ENCODE measurements at regions not wholly inside any gene's neighbourhood (a gene's known extent, or its start where the extent isn't known, plus 50 kb on each side); places are given as distances from the start of the nearest gene placed in this dataset.

DNA sequence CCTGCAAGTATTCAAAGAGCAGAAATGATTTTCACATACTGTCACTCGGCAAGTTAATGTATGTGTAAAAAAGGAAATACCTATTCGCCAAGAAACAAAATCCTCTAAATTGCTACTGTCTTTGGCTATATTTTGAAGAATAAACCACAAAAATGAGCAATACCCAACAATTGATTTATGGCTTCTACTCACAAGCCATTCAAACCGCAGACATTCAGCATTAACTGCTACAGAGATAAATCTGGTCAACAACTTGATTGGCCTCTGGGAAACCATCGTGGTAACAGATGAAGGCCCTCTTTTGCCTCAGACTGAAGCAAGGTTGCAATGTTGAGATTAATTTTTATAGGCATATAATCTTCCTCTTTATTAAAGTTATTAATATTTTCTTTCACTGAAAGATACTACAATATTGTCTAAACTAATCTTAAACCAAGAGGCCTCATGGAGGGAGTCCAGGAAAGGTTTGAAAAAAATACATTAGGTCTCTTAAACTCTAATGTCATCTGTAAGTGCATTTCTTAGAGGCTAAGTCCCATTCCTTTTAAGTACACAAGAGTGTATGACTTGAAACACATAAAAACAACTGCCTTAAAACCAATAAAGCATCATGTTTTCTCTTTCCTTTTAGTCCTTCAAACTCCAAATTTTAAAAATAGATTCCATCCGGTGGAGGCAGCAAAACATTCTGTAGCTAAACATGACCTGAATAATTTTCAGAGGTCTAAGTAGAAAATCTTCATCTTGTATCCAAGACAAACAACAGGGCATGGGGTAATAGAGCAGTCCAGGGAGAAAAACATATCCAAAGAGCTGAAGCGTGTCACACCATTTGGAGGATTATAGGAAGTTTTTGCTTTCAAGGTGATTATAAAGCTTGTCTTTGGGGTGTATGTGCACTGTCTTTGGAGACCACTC is 162.4 kb upstream of the TGFBR2 start:
- no peaks in the 10 kb centered on the region for H3K27me3 ChIP-seq
- DNase-seq = no peak
- no peak overlapping the region for H3K27ac ChIP-seq
- WGBS, 2 donors = 78 to 82% methylated on average over 6 of the region's 6 CpGs
- no peak overlapping the region for H3K4me3 ChIP-seq (replicated peaks in 1 of 3)
- H3K9me3 ChIP-seq = no peaks in the 10 kb centered on the region
- intact Hi-C loops (cut with DNase I) = loop anchor here (10.0 kb wide), 1 partner anchor 161 kb away; the partner anchor contains the start of gene TGFBR2
- TF ChIP-seq, protein P1, sequence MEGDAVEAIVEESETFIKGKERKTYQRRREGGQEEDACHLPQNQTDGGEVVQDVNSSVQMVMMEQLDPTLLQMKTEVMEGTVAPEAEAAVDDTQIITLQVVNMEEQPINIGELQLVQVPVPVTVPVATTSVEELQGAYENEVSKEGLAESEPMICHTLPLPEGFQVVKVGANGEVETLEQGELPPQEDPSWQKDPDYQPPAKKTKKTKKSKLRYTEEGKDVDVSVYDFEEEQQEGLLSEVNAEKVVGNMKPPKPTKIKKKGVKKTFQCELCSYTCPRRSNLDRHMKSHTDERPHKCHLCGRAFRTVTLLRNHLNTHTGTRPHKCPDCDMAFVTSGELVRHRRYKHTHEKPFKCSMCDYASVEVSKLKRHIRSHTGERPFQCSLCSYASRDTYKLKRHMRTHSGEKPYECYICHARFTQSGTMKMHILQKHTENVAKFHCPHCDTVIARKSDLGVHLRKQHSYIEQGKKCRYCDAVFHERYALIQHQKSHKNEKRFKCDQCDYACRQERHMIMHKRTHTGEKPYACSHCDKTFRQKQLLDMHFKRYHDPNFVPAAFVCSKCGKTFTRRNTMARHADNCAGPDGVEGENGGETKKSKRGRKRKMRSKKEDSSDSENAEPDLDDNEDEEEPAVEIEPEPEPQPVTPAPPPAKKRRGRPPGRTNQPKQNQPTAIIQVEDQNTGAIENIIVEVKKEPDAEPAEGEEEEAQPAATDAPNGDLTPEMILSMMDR (IDR thresholded peaks at IDR 0.05) = no peak
- no peak for TF ChIP-seq POLR2A (IDR thresholded peaks at IDR 0.05)
- H3K4me1 ChIP-seq = no peaks in the 10 kb centered on the region
- no peaks in the 10 kb centered on the region for H3K36me3 ChIP-seq

DNA sequence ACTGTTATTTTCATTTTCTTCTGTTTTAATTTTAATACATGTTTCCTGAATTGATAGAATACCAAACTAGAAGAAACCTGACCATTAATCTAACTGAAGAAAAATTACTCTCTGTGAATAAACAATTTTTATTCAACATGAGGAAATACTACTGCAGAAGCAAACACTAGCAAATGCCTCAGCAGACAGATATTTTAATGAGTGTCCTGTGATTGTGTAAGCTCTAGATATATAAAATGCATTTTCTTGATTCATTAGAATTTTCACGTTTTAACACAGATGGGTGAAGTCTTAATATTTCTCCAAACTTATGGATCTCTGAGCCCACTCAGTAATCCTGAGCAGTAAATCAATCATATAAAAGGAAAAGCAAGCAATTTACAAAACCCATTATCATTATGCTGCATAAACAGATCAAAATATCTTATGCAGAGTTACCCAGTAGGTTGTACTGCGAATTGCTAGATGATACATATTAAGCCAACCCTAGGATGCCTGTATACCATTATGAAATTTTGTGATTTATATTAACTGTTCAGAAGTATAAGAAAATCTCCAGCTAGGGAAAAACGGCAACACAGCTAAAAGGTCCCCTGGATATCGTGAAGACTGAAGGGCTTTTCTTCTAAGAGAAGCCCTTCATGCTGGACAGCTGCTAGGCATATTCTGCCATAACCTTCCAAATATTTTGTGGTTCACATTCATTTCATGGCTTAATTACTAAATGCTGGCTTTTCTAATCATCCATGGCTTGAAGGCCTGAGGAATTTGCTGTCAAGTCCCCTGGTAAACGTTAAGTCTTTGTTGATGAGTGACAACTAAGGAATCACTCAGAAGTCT is 157.7 kb upstream of the TGFBR2 start:
- no peaks in the 10 kb centered on the region for H3K27me3 ChIP-seq
- H3K4me3 ChIP-seq (replicated peaks in 1 of 3) = no peak overlapping the region
- no peaks in the 10 kb centered on the region for H3K9me3 ChIP-seq
- 88 to 90% methylated on average over 5 of the region's 5 CpGs for WGBS, 2 donors
- no peak overlapping the region for H3K27ac ChIP-seq
- H3K4me1 ChIP-seq = no peaks in the 10 kb centered on the region
- intact Hi-C loops (cut with DNase I) = loop anchor here (10.0 kb wide), 1 partner anchor 156 kb away; the partner anchor contains the start of gene TGFBR2
- no peaks in the 10 kb centered on the region for H3K36me3 ChIP-seq
- no peak for DNase-seq
- TF ChIP-seq, protein P1 (IDR thresholded peaks at IDR 0.05) = no peak
- no peak for TF ChIP-seq POLR2A (IDR thresholded peaks at IDR 0.05)

DNA sequence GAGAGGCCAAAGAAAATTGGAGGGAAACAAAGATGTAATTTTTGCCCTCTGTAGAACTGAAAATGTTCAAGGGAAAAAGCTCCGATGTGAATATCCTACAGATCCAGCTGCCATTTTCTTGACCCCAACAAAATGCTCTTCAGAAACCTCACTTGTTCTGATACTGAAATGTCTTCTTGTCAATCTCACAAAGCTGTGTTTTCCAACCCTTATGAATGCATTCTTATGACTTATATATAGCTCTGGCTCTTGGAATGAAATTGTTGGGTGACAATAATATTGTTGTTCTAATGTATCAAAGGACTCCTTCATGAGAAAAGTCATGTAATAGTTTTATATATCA is 157.1 kb upstream of the TGFBR2 start:
- no peaks in the 10 kb centered on the region for H3K36me3 ChIP-seq
- H3K27me3 ChIP-seq = no peaks in the 10 kb centered on the region
- WGBS, 2 donors = 86 to 95% methylated on average over 1 of the region's 1 CpG
- TF ChIP-seq, protein P1 (IDR thresholded peaks at IDR 0.05) = no peak
- no peak for TF ChIP-seq POLR2A (IDR thresholded peaks at IDR 0.05)
- no peaks in the 10 kb centered on the region for H3K4me1 ChIP-seq
- no peak for DNase-seq
- intact Hi-C loops (cut with DNase I) = loop anchor here (10.0 kb wide), 1 partner anchor 156 kb away; the partner anchor contains the start of gene TGFBR2
- no peak overlapping the region for H3K27ac ChIP-seq
- no peaks in the 10 kb centered on the region for H3K9me3 ChIP-seq
- H3K4me3 ChIP-seq (replicated peaks in 1 of 3) = no peak overlapping the region

DNA sequence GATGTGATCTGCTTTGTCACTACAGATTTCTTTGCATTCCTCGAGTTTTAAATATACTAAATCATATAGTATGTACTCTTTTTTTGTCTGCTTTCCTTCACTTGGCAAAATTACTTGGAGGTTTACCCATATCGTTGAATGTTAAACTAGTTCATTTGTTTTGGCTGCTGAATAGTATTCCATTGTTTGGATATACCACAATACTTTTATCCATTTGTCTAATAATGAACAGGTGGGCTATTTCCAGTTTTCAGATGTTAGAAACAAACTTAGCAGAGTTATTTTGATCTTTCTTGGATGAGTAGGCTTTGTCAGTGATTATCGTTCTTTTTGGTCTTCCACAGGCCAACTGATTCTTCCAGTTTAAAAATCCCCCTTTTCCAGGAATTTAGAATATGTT is 154.0 kb upstream of the TGFBR2 start:
- WGBS, 2 donors = 95% methylated on average over 3 of the region's 3 CpGs
- Histone ChIP-seq H3K36me3 (no peaks in the 10 kb centered on the region), H3K4me3 (replicated peaks in 1 of 3) (no peak overlapping the region), H3K27me3 (no peaks in the 10 kb centered on the region), H3K4me1 (no peaks in the 10 kb centered on the region), H3K27ac (no peak overlapping the region), H3K9me3 (no peaks in the 10 kb centered on the region)
- intact Hi-C loops (cut with DNase I) = no loop called here
- no peak for TF ChIP-seq POLR2A (IDR thresholded peaks at IDR 0.05)
- no peak for DNase-seq

DNA sequence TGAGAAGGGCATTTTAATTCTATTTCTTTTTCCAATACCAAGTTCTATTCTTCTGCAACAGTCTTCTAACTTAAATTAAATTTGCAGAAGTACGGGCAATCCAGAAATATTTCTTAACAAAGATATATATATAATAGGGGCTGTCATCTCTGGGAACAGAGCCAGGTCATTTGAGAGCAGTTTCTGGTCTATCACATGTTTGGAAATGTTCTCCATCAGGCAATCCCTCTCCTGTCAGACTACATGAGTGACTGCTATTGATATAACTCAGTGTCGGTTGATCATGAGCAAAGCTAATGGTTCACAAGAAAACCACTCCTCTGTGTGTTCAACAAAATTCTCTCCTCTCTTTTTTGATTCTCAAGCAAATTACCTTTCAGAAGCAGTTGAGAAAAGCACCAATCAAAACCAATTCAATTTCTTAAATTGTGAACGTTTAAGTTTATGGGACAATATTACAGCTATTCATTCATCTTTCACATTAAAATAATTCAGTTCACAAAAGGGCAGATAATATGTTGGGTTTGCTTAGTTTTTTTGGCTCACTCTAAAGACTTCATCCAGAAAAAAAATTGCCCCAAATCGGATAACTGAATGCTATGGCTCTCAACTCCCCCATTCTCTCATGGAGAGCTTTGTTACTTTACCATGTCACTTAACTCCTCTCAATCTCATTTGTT is 152.9 kb upstream of the TGFBR2 start:
- TF ChIP-seq, protein P1 (IDR thresholded peaks at IDR 0.05) = no peak
- TF ChIP-seq POLR2A (IDR thresholded peaks at IDR 0.05) = no peak
- DNase-seq = no peak
- H3K27ac ChIP-seq = no peak overlapping the region
- no peaks in the 10 kb centered on the region for H3K27me3 ChIP-seq
- intact Hi-C loops (cut with DNase I) = no loop called here
- H3K4me3 ChIP-seq (replicated peaks in 1 of 3) = no peak overlapping the region
- H3K4me1 ChIP-seq = no peaks in the 10 kb centered on the region
- 80 to 83% methylated on average over 4 of the region's 4 CpGs for WGBS, 2 donors
- H3K9me3 ChIP-seq = no peaks in the 10 kb centered on the region
- no peaks in the 10 kb centered on the region for H3K36me3 ChIP-seq
